ENCODE measurements at regions not wholly inside any gene's neighbourhood (a gene's known extent, or its start where the extent isn't known, plus 50 kb on each side); places are given as distances from the start of the nearest gene placed in this dataset.

DNA sequence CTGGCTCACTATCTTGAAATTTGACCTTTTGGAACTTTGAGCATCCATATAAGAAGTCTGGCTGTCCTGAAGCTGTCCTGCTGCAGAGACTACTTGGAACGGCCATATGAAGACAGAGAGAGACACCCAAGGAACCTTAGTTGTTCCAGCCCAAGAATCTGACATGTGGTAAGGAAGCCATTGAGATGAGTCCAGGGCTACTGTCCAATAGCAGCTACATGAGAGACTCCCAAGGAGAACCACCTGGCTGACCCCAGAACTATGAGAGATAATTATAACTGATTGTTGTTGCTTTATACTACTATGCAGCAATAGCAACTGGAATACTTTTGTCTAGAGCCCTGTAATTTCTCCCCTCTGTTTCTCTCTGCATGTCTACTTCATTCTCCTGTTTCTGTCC is 234.3 kb upstream of the TANK start:
- DNase-seq, result no peak

DNA sequence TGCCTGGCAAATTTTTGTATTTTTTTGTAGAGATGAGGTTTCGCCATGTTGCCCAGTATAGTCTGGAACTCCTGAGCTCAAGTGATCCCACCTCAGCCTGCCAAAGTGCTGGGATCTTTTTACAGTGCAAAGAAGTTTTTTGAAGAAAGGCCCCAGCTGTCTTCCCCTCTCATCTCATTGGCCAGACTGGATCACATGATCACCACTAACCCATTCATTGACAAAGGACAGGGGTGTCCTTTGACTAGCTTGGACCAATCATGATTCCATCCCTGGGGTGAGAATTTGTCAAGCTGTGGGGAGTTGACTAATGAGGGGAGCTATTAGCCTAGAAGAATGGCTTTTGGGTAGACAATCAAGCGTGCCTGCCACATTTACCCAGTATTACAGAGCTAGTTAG is 232.9 kb upstream of the TANK start:
- no peak for DNase-seq

DNA sequence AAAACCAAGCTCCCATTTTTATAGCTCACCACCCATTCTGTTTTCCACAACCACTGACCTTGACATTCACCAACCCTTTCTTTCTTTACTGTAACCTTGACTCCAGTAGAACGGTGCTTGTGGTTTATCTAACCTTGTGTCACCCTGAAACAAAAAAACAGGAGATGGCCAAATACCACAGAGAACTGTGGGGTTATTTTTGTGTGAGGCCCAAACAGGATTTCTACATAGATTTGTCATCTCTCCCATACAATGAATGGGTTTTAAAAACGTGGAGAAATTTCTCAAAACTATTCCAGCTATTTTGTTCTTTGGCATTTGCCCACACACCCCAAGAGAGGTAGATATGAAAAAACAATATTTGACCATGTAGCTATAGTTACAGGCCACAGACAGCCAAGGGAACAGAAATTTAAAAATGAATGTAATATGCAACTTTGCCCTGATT is 231.3 kb upstream of the TANK start:
- no peak for DNase-seq

DNA sequence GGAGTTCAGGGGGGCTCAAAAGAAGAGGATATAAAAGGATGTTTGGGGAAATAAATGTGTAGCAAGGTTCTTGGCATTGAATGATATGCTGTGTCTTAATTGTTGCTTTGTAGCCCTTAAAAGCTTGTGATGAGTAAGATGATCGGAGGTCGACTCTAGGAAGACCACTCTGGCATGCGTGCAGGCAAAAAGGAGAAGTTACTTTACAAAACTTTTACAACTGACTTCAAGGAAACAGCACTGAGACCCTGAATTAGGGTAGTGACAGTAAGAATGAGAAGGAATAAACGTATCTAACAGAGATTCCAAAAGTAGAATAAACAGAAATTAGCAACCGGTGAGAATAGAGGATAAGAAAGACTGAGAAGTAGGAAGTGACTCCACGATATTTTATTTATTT is 228.7 kb upstream of the TANK start:
- no peak for DNase-seq

DNA sequence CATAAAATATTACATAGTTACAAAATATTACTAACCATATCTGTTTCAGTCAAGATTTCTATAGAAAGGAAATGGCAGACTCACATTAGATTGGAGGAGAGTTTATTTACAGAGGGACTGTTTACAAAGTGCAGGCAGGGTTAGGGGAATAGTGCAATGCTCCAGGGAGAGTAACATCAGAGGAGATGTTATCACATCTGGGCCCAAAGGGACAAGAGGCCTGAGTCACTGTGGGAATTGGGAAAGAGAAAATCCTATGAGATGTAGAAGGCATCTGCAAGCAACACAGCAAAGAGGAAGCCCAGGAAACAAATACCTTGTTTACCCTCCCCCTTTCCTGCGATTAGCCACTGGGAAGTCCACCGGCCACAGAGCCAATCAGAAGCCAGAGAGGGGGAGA is 227.3 kb upstream of the TANK start:
- DNase-seq, result no peak

DNA sequence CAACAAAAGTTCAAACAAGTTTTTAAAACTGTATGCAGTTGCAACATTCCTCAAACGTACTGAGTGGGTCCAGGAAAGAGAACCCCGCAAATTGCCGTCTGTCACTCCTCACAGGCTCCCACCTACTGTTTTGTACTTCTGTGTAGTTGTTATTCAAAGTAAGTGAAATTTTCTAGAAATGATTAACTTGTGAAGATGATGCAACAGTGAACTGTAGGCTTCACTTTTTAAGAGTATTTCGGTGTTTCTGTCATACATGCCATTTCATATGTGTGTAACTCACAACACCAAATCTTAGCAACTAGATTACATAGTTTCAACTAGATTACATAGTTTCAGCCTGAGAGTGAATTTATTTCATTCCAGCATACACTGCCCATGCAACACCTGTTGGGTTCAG is 226.0 kb upstream of the TANK start:
- DNase-seq, result no peak

DNA sequence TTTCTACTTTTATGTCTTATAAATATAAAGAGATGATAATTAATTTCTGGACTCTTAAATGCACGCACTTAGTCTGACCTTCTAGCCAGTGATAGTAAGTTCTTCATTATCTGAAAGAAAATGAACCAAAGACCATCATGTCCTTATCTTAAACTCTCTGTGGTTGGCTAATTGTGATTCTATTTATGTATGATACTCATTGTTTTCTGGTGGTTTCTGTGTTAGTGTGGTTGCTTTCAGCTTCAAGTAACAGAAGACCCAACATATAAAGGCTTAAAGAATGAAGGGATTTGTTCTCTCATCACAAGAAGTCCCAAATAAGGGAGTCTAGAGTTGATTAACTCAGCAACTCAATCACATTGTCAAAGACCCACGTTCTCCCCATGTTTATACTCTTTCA is 225.2 kb upstream of the TANK start:
- no peak for DNase-seq

DNA sequence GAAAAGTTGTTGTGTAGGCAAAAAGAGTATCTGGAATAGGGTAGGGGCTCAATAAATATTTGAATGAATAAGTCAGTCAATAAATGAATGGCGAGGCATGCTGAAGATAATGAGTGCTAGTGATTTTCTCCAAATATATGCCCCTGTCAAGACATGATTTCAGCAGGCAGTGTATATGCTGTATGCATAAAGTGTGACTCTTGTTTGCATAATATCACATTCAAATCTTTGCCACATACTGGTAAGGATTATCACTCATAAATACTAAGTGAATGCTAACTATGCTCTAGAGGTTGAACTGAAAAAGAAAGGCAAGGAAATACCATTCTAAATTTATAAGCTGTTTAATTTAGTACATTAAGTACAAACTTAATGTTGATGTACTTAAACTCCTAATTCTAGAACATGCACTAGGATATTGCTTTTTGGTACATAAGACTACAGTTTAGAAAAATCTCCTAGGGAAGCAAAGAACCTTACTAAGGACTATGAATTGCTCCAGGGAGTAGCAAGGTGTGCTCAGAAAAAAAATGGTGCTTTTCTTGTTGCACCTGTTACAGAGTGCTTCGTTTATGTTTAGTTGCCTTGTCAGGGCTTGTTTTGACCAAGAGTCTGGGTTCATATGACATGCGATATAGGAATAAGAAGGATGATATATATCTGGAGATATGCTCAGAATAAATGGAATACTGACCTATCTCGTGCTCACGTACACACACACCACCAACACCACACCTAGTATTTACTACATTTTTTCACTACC is 224.0 kb upstream of the TANK start:
- DNase-seq, result no peak

DNA sequence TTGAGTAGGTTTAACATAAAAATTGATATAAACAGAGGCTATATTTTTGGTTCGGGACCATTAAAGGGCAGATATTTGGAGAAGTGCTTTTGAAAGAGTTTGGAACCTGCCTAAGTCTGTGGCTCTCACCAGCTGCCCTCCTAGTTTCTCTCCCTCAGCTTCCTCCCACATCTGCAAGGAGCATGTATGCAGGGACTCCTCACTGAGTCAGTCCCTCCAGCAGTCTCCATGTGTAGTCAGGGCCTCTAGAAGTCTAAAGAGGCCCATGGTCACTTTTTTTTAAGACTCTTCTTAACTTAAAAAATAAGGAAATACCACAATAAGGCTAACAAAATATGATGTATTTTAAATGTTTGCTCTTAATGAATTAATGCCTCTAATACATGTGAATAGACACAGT is 220.0 kb upstream of the TANK start:
- no peak for DNase-seq

DNA sequence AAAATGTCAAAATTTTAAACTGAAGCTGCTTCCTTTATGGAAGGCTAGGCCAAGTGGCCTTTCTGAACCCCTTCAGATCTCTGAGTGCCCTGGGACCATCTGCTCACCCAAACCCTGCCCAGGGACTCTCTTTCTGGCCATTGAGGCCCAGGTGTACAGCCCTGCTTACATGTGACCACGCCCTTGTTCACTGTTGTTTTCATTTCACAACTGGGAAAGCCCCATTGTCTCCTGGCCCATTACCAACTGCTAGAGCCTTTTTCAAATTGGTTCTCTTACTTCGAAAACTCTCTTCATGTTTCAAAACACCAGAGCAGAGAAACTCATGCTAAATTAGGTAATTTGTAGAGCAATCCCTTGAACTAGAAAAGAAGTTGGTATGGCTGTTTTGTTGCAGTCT is 219.5 kb upstream of the TANK start:
- DNase-seq, result no peak

DNA sequence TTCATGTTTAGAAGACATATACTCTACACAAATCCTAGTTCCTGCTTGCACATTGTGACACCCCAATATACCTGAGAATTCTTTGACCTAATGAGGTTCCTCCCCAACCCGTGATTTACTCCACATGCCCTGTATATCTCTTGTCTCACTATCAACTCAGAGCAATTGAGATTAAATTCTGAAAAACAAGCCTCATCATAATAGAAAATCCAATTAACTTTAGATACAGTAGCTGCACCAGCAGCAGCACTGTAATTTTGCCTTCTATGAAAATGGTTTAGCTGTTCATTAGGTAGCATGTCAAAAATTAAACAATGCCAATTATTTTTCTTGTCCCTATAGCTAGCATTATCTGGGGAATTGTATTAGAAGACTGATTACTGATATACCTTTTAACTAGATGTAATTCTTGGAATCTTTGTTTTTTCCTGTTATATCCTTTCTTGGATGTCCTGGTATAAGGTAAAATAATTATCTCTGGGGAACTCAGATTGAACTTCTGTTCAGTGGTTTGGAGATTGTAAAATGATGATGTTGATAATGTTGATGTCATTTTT is 218.9 kb upstream of the TANK start:
- DNase-seq, result no peak

DNA sequence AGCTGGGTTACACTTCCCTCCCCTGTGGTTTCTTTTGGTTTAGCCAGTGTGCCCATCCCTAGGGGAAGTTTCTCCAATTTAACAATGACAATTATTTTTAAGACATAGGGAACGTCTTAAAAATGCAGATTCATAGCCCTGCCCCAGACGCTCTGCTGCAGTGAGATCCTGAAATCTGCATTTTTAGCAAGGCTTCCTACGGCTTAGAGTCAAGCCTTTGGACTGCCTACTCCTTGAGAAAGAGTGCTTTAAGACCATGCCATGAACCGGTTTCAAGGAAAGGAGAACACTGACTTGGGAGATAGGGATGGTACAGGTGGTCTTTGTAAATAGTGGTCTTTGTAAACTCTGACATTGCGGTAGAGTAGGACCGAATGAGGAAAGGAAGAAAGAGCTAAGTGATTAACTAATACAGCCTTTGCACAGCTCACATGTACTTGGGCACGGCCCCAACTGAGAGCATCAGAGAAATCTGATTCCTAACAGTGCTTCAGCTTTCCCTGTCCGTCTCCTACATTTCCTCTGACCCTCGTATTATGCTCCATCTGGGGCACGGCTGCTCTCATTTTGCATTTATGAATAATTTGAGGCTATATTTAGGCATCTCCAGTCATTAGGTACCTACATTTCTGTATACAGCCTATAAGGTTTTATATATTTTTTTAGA is 217.6 kb upstream of the TANK start:
- DNase-seq, result no peak

DNA sequence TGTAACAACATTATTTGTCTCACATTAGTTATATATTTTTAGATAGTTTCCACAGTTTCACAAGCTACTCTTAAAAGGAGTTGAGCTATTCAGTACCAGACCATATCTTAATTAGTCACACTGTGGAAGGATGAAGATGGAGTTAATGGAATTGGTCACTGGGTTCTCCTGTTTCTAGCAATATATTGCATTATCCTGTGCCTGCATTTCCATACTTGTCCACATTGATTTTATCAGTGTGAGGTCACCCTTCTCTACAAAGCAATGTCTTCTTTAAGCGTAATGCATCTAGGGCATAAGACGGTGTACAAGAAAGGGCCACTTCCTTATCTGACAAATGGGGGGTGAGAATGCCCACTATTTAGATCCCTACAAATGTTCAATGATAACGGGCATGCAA is 216.8 kb upstream of the TANK start:
- DNase-seq, result no peak

DNA sequence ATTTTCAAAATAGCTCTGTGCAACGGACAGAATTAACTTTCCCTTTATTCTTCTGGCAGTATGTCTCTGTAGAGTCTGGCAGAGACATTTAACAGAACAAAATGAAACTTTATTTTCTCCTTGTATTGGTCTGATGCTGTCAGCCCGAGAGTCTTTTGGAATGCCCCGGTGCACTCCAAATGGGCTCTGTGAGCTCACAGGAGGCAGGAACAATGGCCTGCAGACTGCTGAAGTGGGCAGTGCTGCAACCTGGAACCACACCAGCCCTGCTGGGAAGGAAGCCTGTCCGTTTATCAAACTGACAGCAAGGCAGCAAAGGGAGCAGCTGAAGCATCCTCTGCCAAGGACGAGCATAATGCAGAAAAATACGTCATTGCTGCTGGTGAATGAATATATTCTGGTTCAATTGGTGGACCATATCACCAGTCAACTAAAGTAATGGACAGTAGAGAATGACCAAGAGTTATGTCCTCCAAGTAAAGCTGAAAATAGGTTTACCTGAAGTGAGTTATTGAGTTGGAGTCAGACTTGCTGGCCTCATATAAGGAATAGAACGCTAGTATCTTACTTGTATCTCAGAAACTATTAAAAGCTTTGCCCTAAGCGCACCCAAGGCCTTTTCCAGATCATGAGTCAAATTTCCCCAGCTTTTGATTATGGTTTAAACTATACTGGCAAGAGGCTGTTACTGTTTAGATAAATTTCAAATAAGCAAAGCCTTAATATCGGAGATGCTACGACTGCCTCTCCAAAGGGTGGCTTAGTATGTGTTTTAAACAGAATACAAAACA is 207.6 kb upstream of the TANK start:
- no peak for DNase-seq

DNA sequence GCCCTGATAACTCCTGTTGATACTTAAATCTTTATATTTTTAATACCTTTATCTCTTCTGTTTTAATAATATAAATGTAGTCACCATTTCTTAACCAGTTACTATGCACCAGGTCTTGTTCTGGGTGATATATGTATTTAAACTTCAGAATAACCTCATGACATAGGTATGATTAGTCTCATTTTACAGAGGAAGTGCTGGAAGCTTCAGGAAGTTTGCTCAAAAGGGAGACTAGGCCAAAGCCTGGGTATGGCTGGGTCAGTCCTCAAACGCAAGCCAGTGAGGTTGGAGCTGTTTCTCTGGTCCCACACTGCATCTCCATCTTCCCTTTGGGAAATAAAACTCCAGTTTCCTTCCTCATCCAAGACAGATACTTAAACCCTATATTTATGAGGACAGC is 204.7 kb upstream of the TANK start:
- no peak for DNase-seq

DNA sequence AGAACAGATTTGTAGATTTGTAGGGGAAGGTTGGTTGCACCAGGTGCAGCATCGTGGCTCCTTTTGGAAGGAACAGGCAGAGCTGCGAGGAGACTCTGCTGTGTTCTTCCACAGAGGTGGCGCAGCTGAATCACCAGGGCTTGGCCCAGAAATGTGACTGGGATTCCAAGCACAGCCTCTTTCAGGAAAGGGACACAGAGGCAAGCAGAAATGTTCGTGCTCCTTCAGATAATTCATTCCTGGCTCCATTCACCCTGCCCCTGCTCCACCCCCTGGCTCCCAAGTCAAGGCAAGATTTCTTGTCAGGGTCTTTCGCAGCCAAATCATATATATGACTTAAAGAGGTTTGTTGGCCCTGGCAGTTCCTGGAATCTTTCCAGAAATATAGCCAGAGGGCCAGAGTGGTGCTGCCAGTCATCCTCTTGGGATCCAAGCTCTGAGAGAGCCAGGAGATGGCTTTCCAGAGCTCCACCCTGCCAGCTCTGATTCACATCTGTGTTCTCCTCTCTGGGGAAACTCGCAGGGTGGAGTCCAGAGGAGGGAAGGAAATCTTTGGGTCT is 203.9 kb upstream of the TANK start:
- no peak for DNase-seq

DNA sequence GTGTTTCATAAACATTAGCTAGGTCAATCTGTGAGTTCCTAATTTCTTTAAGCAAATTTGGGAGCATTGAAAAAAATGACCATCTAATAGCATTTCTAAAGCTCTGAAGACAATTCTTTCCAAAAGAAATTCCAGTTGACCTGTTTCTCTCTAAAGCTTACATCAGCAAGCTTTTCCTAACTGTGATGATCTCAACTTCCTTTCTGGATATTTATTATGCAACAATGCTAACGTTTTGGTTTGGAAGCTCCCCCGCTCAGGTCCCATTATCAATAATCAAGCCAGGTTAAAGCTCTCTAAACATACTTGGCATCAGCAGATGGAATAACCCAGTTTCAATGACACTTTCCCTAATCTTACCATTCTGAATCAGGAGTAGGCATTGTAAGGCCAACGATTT is 196.3 kb upstream of the TANK start:
- DNase-seq, result no peak

DNA sequence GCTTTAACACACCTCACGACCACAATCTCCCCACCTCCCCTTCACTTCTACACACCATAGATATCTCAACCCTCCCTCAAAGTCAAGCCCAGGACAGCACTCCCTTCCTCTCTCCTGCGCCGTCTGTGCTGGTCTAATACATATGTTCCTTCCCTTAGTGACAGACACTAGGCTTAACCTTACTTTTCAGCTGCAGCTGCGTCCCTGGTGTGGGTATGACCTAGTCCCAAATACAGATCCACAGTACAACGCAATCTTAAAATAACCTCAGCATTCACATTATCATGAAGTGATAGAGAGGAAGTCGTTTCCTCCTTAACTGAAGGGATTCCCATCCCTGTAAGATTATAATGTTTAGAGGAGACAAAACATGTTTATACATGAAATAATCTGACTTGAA is 192.7 kb upstream of the TANK start:
- no peak for DNase-seq

DNA sequence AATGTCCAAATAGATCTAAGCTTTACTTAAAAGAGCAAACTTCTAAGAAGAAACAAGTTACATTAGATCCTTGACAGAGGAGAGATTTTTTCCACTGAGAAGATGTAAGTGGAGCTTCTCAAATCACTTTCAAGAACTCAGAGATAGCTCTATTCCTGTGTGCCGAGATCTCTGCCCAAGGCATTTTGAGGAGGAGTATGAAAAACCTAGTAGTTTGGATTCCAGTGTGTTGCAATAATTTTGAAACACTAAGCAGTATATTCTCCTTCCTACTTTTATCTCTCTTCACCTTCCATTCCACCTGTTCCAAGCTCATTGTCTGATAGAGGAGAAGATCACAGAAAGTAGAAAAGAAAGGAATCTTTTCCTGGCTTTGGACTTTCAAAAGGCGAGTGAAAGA is 192.0 kb upstream of the TANK start:
- no peak for DNase-seq

DNA sequence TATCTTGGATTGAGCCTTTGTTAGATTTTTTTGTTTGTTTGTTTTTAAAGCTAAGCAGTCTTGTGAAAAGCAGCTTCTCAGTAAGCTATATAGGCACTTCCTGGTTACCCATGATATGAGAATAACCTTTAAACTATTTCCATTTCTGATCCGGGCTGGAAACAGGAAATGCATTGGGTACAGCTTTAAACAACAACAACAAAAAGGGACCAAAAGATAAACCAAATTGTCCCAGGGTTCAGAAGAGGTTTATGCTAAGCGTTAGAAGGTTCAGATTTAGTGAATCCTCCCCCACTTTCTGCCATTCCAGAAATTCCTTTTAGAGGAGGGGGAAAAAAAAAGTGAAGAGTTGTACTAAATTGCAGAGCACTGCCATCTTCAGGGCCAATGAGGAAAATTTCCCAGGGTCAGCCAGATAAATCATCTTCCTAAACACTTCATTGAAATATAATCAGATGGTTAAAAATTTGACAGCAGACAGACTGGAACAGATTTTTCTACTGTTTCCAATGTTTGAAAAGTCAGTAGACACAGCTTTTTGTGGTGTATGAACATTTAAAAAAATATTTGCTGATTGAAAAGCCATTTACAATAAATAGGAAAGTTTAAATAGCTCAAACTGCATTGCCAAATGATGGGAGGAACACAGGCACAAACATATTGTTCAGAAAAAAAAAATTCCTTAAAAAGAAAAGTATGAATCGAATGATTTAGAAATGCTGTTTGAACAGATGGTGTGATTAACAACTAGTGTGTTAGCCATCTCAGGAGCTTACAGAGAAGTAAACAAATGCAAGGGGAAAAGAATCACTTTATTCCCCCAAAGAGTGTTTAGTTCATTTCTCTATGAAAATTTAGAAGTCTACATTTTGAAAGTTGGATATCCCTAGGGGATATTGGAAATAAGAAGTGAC is 189.9 kb upstream of the TANK start:
- no peak for DNase-seq

DNA sequence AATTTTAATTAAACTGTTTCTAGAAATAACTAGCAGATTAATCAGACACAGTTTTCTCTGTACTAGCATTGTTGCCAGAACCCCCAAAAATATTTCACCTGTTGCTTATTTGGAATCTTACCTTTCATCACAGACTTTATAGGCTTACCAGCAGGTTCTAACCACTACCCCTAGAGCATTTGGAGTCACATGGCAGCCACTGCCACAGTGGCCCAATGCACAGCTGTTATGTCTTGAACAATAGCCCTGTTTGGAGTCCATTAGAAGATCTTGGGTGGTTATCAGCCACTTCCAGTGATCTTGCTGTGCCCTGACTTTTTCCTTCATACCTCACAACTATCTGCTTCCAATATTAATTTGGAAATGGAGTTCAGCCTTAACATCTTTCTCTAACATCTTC is 186.2 kb upstream of the TANK start:
- DNase-seq, result no peak

DNA sequence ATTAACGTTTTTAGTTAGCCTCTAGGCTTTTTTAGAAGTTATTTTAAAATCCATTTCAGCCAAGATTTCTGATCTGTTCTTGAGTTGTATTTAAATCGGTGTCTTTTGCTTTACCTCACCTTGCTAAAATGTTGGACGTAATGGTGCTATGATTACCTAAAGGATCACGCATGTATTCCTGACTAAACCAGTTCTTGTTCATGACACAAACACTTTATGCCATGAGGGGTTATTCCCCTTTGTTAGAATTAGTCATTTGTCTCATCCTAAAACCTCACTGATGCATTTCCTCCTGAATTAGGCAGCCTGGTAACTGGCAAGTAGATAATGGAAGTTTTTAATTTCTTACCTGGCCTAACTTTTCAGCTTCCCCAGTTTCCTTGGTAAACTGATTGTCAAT is 185.4 kb upstream of the TANK start:
- DNase-seq, result no peak
